ENCODE measurements at regions not wholly inside any gene's neighbourhood (a gene's known extent, or its start where the extent isn't known, plus 50 kb on each side); places are given as distances from the start of the nearest gene placed in this dataset.

GRCh38 chr7:17134786-17135185 lies 163.7 kb upstream of the AHR start:
- no peak for TF ChIP-seq CTCF (IDR thresholded peaks at IDR 0.05; ENCODE audit: control insufficient read depth, insufficient read depth, low read depth, low read length, missing control alignments)
- no peak for DNase-seq (ENCODE audit: low read depth)

GRCh38 chr7:17136126-17136525 lies 162.3 kb upstream of the AHR start:
- DNase-seq (ENCODE audit: low read depth) = no peak
- H3K4me3 ChIP-seq (ENCODE audit: control insufficient read depth, low read depth, low read length) = no peak overlapping the region
- no peak for TF ChIP-seq CTCF (IDR thresholded peaks at IDR 0.05; ENCODE audit: control insufficient read depth, insufficient read depth, low read depth, low read length, missing control alignments)

More at GRCh38 chr7:17134786-17135185, 163.7 kb upstream of the AHR start:
- H3K4me3 ChIP-seq (ENCODE audit: control insufficient read depth, low read depth, low read length) = no peak overlapping the region

GRCh38 chr7:17139081-17139480 lies 159.4 kb upstream of the AHR start:
- TF ChIP-seq CTCF (IDR thresholded peaks at IDR 0.05; ENCODE audit: control insufficient read depth, insufficient read depth, low read depth, low read length, missing control alignments) = no peak
- no peak overlapping the region for H3K4me3 ChIP-seq (ENCODE audit: control insufficient read depth, low read depth, low read length)
- no peak for DNase-seq (ENCODE audit: low read depth)

- no peak overlapping the region for H3K4me3 ChIP-seq (ENCODE audit: control insufficient read depth, low read depth, low read length)
- TF ChIP-seq CTCF (IDR thresholded peaks at IDR 0.05; ENCODE audit: control insufficient read depth, insufficient read depth, low read depth, low read length, missing control alignments) = no peak
These were observed 158.0 kb upstream of the AHR start for GRCh38 chr7:17140406-17140805.

GRCh38 chr7:17142831-17143541 lies 155.5 kb upstream of the AHR start:
- no peak for TF ChIP-seq CTCF (IDR thresholded peaks at IDR 0.05; ENCODE audit: control insufficient read depth, insufficient read depth, low read depth, low read length, missing control alignments)
- no peak for DNase-seq (ENCODE audit: low read depth)
- no peak overlapping the region for H3K4me3 ChIP-seq (ENCODE audit: control insufficient read depth, low read depth, low read length)

More at GRCh38 chr7:17140406-17140805, 158.0 kb upstream of the AHR start:
- no peak for DNase-seq (ENCODE audit: low read depth)

- no peak for DNase-seq (ENCODE audit: low read depth)
- TF ChIP-seq CTCF (IDR thresholded peaks at IDR 0.05; ENCODE audit: control insufficient read depth, insufficient read depth, low read depth, low read length, missing control alignments) = no peak
- no peak overlapping the region for H3K4me3 ChIP-seq (ENCODE audit: control insufficient read depth, low read depth, low read length)
These were observed 154.1 kb upstream of the AHR start for GRCh38 chr7:17144322-17144721.
